M059J (cell line): ENCODE measurements at regions not wholly inside any gene's neighbourhood (a gene's known extent, or its start where the extent isn't known, plus 50 kb on each side); places are given as distances from the start of the nearest gene placed in this dataset.
"Not testable (repeated sequence)": the region's sequence is repeated elsewhere in the genome, so short reads cannot be mapped to it uniquely, and the experiment has no call there.

Source experiments
- DNase-seq: peaks from one replicate; pipeline ENCODE4 v3.0.0-alpha.2; 2012; ENCODE audit warnings: low read depth

GRCh38 chr3:72085036-72085435 lies 300.1 kb upstream of the PROK2 start:
- DNase-seq = no peak

GRCh38 chr3:72082776-72083462 lies 298.0 kb upstream of the PROK2 start:
- no peak for DNase-seq

GRCh38 chr3:72082186-72082715 lies 297.3 kb upstream of the PROK2 start:
- DNase-seq = no peak

GRCh38 chr3:72081471-72082185 lies 296.7 kb upstream of the PROK2 start:
- DNase-seq = no peak

- DNase-seq = no peak
Measured at GRCh38 chr3:72080800-72081199, 295.9 kb upstream of the PROK2 start.

GRCh38 chr3:72080095-72080494 lies 295.1 kb upstream of the PROK2 start:
- no peak for DNase-seq

- DNase-seq = no peak
Measured at GRCh38 chr3:72079369-72079872, 294.5 kb upstream of the PROK2 start.

- no peak for DNase-seq
Measured at GRCh38 chr3:72078676-72079368, 293.9 kb upstream of the PROK2 start.

- no peak for DNase-seq
Measured at GRCh38 chr3:72077473-72078259, 292.7 kb upstream of the PROK2 start.

- not testable (repeated sequence) for DNase-seq
Measured at GRCh38 chr3:72075848-72076247, 290.9 kb upstream of the PROK2 start.

- DNase-seq = no peak
Measured at GRCh38 chr3:72071624-72072023, 286.7 kb upstream of the PROK2 start.

GRCh38 chr3:72070005-72070404 lies 285.1 kb upstream of the PROK2 start:
- no peak for DNase-seq

- DNase-seq = no peak
Measured at GRCh38 chr3:72069543-72069942, 284.6 kb upstream of the PROK2 start.

GRCh38 chr3:72068621-72069020 lies 283.7 kb upstream of the PROK2 start:
- peak; percentile 27 for DNase-seq

GRCh38 chr3:72067721-72068120 lies 282.8 kb upstream of the PROK2 start:
- no peak for DNase-seq

GRCh38 chr3:72065872-72066641 lies 281.1 kb upstream of the PROK2 start:
- no peak for DNase-seq

GRCh38 chr3:72065236-72065635 lies 280.3 kb upstream of the PROK2 start:
- DNase-seq = no peak

GRCh38 chr3:72064727-72065126 lies 279.8 kb upstream of the PROK2 start:
- DNase-seq = not testable (repeated sequence)

GRCh38 chr3:72062017-72062416 lies 277.1 kb upstream of the PROK2 start:
- no peak for DNase-seq

- no peak for DNase-seq
Measured at GRCh38 chr3:72060447-72061034, 275.6 kb upstream of the PROK2 start.
